ENCODE measurements at regions not wholly inside any gene's neighbourhood (a gene's known extent, or its start where the extent isn't known, plus 50 kb on each side); places are given as distances from the start of the nearest gene placed in this dataset.
A peak's percentile ranks its signal among the peaks of the same experiment; 100 is the strongest.

DNA sequence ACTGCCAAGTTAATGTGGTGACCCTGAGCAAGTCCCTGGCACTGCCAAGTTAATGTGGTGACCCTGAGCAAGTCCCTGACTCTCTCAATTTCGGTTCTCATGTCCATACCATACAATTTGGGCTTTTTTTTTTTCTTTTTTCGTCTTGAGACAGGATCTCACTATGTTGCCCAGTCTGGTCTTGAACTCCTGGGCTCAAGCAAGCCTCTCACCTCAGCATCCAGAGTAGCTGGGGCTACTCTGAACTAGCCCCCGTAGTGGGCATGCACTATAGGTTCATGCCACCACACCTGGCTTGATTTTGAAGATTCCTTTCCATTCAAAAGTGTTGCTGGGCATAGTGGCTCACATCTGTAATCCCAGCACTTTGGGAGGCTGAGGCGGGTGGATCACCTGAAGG is 100.0 kb upstream of the FOXP4 start:
- ATAC-seq (no peak), DNase-seq (no peak)
- H3K36me3 Mint-ChIP-seq, result no peaks in the 10 kb centered on the region
- peaks cover 8 to 35% (median 25%) of the 10 kb centered on the region in 5 donors for H3K27me3 Mint-ChIP-seq
- POLR2A ChIA-PET, result no interaction called here
- H3K27ac Mint-ChIP-seq, result no peak overlapping the region
- H3K9me3 Mint-ChIP-seq, result no peaks in the 10 kb centered on the region
- H3K4me3 Mint-ChIP-seq, result no peak overlapping the region
- H3K4me1 Mint-ChIP-seq, result peaks cover 24 to 37% (median 25%) of the 10 kb centered on the region in 4 donors

DNA sequence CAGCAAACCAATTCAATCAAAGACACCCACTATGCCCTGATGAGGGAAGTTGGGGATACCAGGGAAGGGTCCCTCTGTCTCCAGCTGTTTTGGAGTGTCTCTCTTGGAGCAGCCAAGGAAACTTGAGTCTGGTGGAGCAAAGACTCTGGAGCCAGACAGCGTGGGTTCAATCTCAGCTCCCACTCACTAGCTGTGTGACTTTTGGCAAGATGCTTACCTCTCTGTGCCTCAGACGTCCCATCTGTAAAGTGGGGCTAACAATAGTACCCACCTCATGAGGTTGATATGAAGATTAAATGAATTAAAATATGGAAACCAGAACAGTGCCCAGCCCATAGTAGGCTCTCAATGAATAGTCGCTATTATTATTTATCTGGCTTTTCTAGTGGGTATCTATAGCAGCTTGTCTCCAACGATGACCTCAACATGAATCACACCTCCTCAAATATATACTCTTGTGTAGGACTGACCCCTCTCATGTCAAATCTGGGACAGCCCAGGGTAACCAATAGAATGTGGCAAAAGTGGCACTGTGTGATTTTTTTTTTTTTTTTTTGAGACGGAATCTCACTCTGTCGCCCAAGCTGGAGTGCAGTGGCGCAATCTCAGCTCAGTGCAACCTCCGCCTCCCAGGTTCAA is 99.2 kb upstream of the FOXP4 start:
- Mint-ChIP-seq H3K4me1 (peaks cover 15 to 28% (median 17%) of the 10 kb centered on the region in 4 donors), H3K27ac (no peak overlapping the region)

DNA sequence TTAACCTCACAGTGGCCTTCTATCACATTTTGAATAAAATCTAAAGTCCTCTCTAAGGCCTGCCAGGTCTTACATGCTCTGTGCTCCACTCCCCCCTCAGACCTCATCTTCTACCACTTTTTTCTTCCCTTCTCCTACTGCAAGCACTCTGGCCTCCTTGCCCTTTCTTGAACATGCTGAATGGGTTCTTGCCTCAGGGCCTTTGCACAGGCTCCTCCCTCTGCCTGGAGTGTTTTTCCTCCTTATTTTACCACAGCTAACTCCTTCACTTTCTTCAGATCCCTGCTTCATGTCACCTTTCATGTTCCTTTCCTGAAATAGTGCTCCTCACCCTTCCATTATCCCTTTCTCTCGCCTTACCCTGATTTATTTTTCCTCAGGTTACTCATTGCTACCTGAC is 97.9 kb upstream of the FOXP4 start:
- Mint-ChIP-seq H3K27me3 (peaks cover 9 to 35% (median 30%) of the 10 kb centered on the region in 5 donors), H3K4me1 (peaks cover 6 to 18% (median 11%) of the 10 kb centered on the region in 4 donors), H3K9me3 (no peaks in the 10 kb centered on the region), H3K36me3 (no peaks in the 10 kb centered on the region), H3K27ac (no peak overlapping the region), H3K4me3 (no peak overlapping the region)
- ATAC-seq, result no peak
- no peak for DNase-seq
- POLR2A ChIA-PET, result interaction anchor here (1.4 kb wide), 1 partner anchor 9 kb away, joined by 3 read pairs; no protein-coding TSS in a partner anchor

More for the DNA sequence above, 99.2 kb upstream of the FOXP4 start:
- Mint-ChIP-seq H3K36me3 (no peaks in the 10 kb centered on the region), H3K27me3 (peaks cover 8 to 35% (median 28%) of the 10 kb centered on the region in 5 donors), H3K9me3 (no peaks in the 10 kb centered on the region), H3K4me3 (no peak overlapping the region)
- ATAC-seq (no peak), DNase-seq (no peak)
- POLR2A ChIA-PET, result interaction anchor here (1.4 kb wide), 1 partner anchor 8 kb away, joined by 3 read pairs; no protein-coding TSS in a partner anchor

DNA sequence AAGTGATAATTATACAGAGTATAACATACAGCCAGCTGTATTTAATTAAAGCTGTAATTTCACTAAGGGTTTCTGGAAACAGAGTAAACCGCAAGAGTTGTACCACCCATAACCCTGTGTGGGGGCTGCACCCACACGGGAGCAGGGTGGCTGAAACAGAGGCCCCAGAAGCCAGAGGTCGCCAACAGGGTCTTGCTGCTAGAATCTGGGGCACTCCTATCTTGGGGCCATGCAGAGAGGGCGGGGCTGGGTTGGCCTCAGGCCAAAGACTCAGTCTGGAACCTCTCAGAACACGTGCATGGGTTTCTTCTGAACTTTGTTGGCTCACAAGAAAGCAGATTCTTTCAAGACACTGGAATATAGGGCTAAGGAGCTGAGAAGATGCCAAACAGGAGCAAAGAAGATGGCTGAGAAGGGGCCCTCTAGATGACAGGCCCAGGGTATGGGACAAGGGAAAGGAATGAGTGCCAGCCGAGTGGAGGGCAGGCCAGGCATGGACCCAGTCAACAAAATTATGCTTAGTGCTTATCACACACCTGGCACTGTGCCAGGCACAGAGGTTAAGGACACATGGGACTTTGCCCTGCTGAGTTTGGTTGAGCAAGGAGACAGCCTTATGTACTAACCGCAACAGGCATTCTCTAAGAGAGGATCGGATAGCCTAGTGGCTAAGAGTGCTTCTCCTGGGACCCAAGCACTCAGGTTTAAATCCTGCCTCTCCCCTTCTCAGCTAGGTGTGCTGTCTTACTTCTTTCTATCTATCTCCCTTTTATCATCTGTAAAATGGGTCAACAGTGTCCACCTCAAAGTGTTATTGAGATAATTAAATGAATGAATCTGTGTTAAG is 96.6 kb upstream of the FOXP4 start:
- Mint-ChIP-seq H3K27ac (peak overlapping the region in 1 of 10 donors; percentile 45), H3K27me3 (peaks cover 3 to 26% (median 18%) of the 10 kb centered on the region in 5 donors), H3K4me3 (no peak overlapping the region), H3K4me1 (peaks cover 0 to 6% (median 2%) of the 10 kb centered on the region in 4 donors), H3K9me3 (no peaks in the 10 kb centered on the region), H3K36me3 (no peaks in the 10 kb centered on the region)
- ATAC-seq (no peak), DNase-seq (no peak)
- POLR2A ChIA-PET, result no interaction called here

DNA sequence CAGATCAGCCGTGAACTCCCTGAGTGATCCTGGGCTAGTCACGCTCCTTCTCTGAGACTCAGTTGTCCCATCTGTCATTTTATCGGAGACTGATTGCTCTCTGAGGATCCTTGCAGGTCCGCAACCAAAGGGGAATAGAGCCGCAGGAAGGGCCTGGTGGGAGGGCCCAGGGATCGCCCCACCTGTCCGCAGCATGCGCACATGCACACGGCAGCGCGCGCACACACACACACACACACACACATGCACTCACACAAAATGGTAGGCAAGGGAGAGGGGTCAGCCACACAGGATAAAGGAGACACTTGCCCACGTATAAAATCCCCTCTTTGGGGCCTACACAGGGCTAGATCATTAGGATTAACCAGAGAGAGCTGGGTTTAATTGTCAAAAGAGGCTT is 95.6 kb upstream of the FOXP4 start:
- no peak for ATAC-seq
- no peaks in the 10 kb centered on the region for H3K9me3 Mint-ChIP-seq
- H3K4me1 Mint-ChIP-seq, result peaks cover 0 to 6% (median 2%) of the 10 kb centered on the region in 4 donors
- DNase-seq, result no peak
- no peak overlapping the region for H3K27ac Mint-ChIP-seq
- no peak overlapping the region for H3K4me3 Mint-ChIP-seq
- POLR2A ChIA-PET, result no interaction called here
- peaks cover 0 to 22% (median 13%) of the 10 kb centered on the region in 5 donors for H3K27me3 Mint-ChIP-seq
- no peaks in the 10 kb centered on the region for H3K36me3 Mint-ChIP-seq

DNA sequence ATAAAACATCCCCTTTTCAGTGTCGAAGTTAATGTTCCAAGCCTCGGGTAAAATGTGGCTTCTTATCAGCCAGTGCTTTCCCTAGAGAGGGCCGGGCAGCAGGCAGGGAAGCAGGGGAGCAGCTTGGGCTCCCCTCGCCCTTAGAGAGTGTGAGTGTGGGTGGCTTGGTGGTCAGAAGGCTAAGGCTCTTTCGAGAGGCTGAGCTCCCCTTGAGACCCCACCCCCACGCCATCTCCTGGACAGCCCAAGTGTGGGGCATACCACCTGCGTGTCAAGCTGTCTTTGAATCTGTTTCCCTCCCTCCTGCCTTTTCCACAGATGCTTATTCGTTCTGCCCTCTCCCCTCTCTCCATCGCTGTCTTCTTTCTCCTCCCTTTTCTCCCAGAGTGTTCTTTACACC is 95.1 kb upstream of the FOXP4 start:
- no peaks in the 10 kb centered on the region for H3K9me3 Mint-ChIP-seq
- H3K4me1 Mint-ChIP-seq, result peaks cover 0 to 6% (median 2%) of the 10 kb centered on the region in 4 donors
- no peak overlapping the region for H3K4me3 Mint-ChIP-seq
- POLR2A ChIA-PET, result no interaction called here
- DNase-seq, result no peak
- H3K36me3 Mint-ChIP-seq, result no peaks in the 10 kb centered on the region
- peaks cover 0 to 22% (median 11%) of the 10 kb centered on the region in 5 donors for H3K27me3 Mint-ChIP-seq
- H3K27ac Mint-ChIP-seq, result no peak overlapping the region
- ATAC-seq, result no peak

DNA sequence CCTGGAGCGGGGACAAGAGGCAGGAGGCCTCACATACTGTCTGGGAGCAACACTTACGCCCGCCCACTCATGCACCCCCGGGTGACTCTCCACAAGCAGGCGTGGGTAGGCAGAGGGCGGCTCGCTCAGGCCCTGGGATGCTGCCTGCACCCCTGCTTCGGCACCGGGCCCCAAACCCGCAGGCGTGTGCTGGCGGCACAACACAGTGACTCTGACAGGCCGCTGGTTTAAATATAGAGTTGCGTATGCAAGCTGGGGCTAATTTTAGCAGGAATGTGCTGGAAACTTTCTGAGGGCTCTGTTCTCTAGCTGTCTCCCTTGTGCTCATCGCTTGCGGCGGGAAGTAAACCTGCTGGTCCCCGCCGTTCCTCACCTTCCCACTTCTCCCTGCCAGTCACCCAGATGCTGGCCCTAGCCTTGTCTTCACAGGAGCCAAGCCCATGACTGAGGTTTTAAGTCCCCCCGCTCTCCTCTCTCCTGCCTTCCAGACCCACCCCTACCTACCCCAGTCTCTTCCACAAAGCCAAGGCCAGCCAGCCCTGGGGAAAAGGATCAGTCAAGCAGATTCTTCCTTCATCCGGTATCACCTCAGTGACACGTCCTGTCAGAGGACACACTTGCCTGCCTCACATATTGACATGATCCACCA is 94.5 kb upstream of the FOXP4 start:
- Mint-ChIP-seq H3K4me1 (peaks cover 0 to 6% (median 2%) of the 10 kb centered on the region in 4 donors), H3K27me3 (peaks cover 0 to 26% (median 11%) of the 10 kb centered on the region in 5 donors), H3K36me3 (no peaks in the 10 kb centered on the region), H3K9me3 (no peaks in the 10 kb centered on the region), H3K27ac (no peak overlapping the region), H3K4me3 (no peak overlapping the region)
- DNase-seq, result no peak
- POLR2A ChIA-PET, result no interaction called here
- no peak for ATAC-seq

DNA sequence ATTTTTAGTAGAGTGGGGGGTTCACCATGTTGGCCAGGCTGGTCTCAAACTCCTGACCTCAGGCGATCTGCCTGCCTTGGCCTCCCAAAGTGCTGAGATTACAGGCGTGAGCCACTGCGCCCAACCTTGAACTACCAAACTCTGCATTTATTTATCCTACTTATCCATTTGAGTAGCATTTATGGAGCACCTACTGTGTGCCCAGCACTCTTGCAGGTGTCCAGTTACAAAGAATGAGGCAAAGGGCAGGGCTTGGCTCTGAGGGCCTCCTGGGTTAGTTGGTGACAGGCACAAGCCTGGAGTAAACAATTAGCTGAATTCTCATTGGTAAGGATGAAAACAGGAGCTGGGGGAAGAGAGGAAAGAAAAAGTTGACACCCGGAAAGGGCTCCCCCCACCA is 93.4 kb upstream of the FOXP4 start:
- POLR2A ChIA-PET, result no interaction called here
- Mint-ChIP-seq H3K27ac (no peak overlapping the region), H3K36me3 (no peaks in the 10 kb centered on the region)

DNA sequence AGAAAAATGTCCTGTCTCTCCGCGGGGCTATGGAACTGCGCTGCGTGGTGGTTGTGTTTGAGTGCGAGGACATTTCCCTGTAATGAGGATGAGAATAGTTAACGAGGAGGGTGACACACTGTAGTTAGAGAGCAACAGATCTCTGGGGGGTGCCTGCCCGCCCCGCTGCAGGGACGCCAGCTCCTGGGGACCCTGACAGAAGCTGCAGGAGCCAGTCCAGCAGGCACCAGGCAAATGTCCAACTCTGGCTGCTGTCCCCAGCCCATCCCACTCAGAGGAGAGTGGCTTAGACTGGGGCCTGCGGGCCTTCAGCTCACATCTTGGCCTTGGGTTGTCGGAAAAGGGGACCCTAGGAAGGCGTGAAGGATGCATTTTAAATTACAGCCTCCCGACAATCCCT is 92.9 kb upstream of the FOXP4 start:
- POLR2A ChIA-PET, result no interaction called here
- no peak overlapping the region for H3K4me3 Mint-ChIP-seq
- H3K4me1 Mint-ChIP-seq, result peaks cover 0 to 6% (median 2%) of the 10 kb centered on the region in 4 donors
- peaks cover 1 to 19% (median 10%) of the 10 kb centered on the region in 5 donors for H3K27me3 Mint-ChIP-seq
- H3K9me3 Mint-ChIP-seq, result no peaks in the 10 kb centered on the region
- H3K27ac Mint-ChIP-seq, result no peak overlapping the region
- DNase-seq (no peak), ATAC-seq (no peak)
- H3K36me3 Mint-ChIP-seq, result no peaks in the 10 kb centered on the region

More for the DNA sequence above, 93.4 kb upstream of the FOXP4 start:
- no peaks in the 10 kb centered on the region for H3K9me3 Mint-ChIP-seq
- no peak overlapping the region for H3K4me3 Mint-ChIP-seq
- DNase-seq (no peak), ATAC-seq (no peak)
- H3K4me1 Mint-ChIP-seq, result peaks cover 0 to 6% (median 2%) of the 10 kb centered on the region in 4 donors
- peaks cover 0 to 21% (median 11%) of the 10 kb centered on the region in 5 donors for H3K27me3 Mint-ChIP-seq

DNA sequence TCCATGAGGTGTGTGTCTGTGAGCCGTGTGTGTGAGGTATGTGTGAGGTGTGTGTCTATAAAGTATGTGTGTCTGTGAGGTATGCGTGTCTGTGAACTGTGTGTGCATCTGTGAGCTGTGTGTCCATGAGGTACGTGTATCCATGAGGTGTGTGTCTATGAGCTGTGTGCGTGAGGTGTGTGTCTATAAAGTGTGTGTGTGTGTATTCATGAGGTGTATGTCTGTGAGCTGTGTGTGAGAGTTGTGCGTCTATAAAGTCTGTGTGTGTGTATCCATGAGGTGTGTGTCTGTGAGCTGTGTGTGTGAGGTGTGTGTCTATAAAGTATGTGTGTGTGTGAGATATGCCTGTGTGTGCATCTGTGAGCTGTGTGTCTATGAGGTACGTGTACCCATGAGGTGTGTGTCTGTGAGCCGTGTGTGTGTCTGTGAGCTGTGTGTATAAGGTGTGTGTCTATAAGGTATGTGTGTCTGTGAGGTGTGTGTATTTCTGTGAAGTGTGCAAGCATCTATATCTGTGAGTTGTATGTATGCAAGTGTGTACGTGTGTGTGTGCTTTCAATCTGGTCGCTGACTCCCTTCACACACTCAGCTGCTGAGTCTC is 91.9 kb upstream of the FOXP4 start:
- Mint-ChIP-seq H3K36me3 (no peaks in the 10 kb centered on the region), H3K27me3 (peaks cover 3 to 22% (median 10%) of the 10 kb centered on the region in 5 donors), H3K4me1 (peaks cover 0 to 6% (median 3%) of the 10 kb centered on the region in 4 donors), H3K4me3 (no peak overlapping the region), H3K27ac (no peak overlapping the region), H3K9me3 (no peaks in the 10 kb centered on the region)
- no peak for DNase-seq
- ATAC-seq, result no peak
- POLR2A ChIA-PET, result no interaction called here

DNA sequence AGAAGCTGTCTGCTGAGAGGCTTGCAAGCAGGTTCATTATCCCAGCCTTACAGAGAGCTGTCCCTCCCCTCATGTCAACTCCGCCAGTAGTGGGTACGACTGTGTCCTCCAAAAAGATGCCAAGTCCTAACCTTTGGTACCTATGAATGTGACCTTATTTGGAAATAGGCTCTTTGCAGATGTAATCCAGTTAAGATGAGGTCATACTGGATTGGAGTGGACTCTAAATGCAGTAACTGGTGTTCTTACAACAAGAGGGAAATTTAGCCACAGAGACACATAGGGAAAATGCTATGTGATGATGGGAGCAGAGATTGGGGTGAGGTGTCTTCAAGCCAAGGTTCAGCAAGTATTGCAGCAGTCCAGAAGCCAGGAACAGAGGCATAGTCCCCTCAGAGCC is 90.8 kb upstream of the FOXP4 start:
- POLR2A ChIA-PET, result no interaction called here
- DNase-seq, result no peak
- no peak overlapping the region for H3K27ac Mint-ChIP-seq
- no peaks in the 10 kb centered on the region for H3K36me3 Mint-ChIP-seq
- no peak for ATAC-seq
- H3K27me3 Mint-ChIP-seq, result peaks cover 3 to 25% (median 13%) of the 10 kb centered on the region in 5 donors
- H3K4me3 Mint-ChIP-seq, result no peak overlapping the region
- no peaks in the 10 kb centered on the region for H3K9me3 Mint-ChIP-seq
- H3K4me1 Mint-ChIP-seq, result peaks cover 0 to 5% (median 0%) of the 10 kb centered on the region in 4 donors

DNA sequence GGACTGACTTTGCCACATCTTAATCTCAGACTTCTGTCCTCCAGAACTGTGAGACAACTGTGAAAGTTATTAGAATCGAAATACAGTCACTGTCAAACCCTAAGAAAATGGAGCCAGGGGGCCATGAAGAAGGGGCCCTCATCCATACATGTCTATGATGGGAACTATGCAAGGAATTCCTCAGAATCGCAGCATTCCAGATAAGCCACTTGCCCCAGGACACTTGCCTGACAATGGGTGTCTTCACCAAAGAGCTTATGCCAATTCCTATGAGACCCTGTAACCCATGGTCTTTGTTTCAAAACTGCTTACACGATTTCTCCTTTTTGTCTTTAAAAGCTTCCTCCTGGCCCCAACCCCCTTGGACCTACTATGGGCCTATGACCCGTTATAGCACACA is 90.4 kb upstream of the FOXP4 start:
- DNase-seq, result no peak
- ATAC-seq, result no peak
- no peak overlapping the region for H3K4me3 Mint-ChIP-seq
- POLR2A ChIA-PET, result no interaction called here
- H3K27ac Mint-ChIP-seq, result no peak overlapping the region
- no peaks in the 10 kb centered on the region for H3K36me3 Mint-ChIP-seq
- H3K9me3 Mint-ChIP-seq, result no peaks in the 10 kb centered on the region
- H3K4me1 Mint-ChIP-seq, result peaks cover 0 to 6% (median 0%) of the 10 kb centered on the region in 4 donors
- H3K27me3 Mint-ChIP-seq, result peaks cover 3 to 25% (median 14%) of the 10 kb centered on the region in 5 donors

All from naive thymus-derived CD8-positive, alpha-beta T cell (primary cell).